NB4 (cell line): ENCODE measurements at regions not wholly inside any gene's neighbourhood (a gene's known extent, or its start where the extent isn't known, plus 50 kb on each side); places are given as distances from the start of the nearest gene placed in this dataset.
A peak's percentile ranks its signal among the peaks of the same experiment; 100 is the strongest.

Experiments
- DNase-seq: peaks from one replicate; pipeline ENCODE4 v3.0.0; 2010; ENCODE audit warnings: low read depth
- H3K4me3 ChIP-seq: one replicate; pipeline ENCODE4 v1.5.1; 2011; ENCODE audit warnings: mild to moderate bottlenecking, low read depth, low read length, moderate library complexity
- CTCF ChIP-seq: IDR thresholded peaks from one replicate; pipeline ENCODE4 v1.5.1; 2012; ENCODE audit warnings: low read depth, low read length
- MAX ChIP-seq: IDR thresholded peaks from 2 replicates; pipeline ENCODE4 v1.6.1; 2011; ENCODE audit warnings: low read depth, low read length
- MYC ChIP-seq: IDR thresholded peaks from 2 replicates; pipeline ENCODE4 v1.6.1; 2011; ENCODE audit warnings: low read depth, low read length
- POLR2A ChIP-seq: IDR thresholded peaks from 2 replicates; pipeline ENCODE4 v1.6.1; 2011; ENCODE audit warnings: mild to moderate bottlenecking; ENCODE audit not compliant: insufficient read length; ENCODE audit errors: extremely low read depth

- no peak overlapping the region for H3K4me3 ChIP-seq
- DNase-seq = no peak
- TF ChIP-seq MYC (no peak), MAX (no peak), CTCF (no peak), POLR2A (no peak)
Observed at GRCh38 chr6:6835223-6835503, 246.6 kb downstream of the LY86 start.

- DNase-seq = no peak
- H3K4me3 ChIP-seq = no peak overlapping the region
- no peak for TF ChIP-seq POLR2A
- TF ChIP-seq MAX = no peak
- TF ChIP-seq CTCF = no peak
- TF ChIP-seq MYC = no peak
Observed at GRCh38 chr6:6836609-6837406, 248.3 kb downstream of the LY86 start.

GRCh38 chr6:6837541-6838080, 249.1 kb downstream of the LY86 start:
- no peak for TF ChIP-seq MYC
- no peak for TF ChIP-seq CTCF
- TF ChIP-seq POLR2A = no peak
- no peak for TF ChIP-seq MAX
- DNase-seq = no peak
- no peak overlapping the region for H3K4me3 ChIP-seq

GRCh38 chr6:6840831-6841291, 252.3 kb downstream of the LY86 start:
- DNase-seq = peak; percentile 95
- TF ChIP-seq MYC = 0 out of 2 replicates have a peak, but pooled peaks have one; percentile 22
- peak; percentile 47 for TF ChIP-seq MAX
- no peak for TF ChIP-seq POLR2A
- no peak overlapping the region for H3K4me3 ChIP-seq

- peak; percentile 43 for DNase-seq
- H3K4me3 ChIP-seq = no peak overlapping the region
- TF ChIP-seq POLR2A (no peak), CTCF (peak; percentile 9), MAX (no peak), MYC (no peak; the same call in 1 of the 2 replicates)
Observed at GRCh38 chr6:6841571-6841970, 253.1 kb downstream of the LY86 start.

- H3K4me3 ChIP-seq = no peak overlapping the region
- TF ChIP-seq MYC (no peak), POLR2A (no peak), MAX (no peak), CTCF (no peak)
- no peak for DNase-seq
Observed at GRCh38 chr6:6842291-6842690, 253.8 kb downstream of the LY86 start.
